ENCODE measurements at regions not wholly inside any gene's neighbourhood (a gene's known extent, or its start where the extent isn't known, plus 50 kb on each side); places are given as distances from the start of the nearest gene placed in this dataset.

DNA sequence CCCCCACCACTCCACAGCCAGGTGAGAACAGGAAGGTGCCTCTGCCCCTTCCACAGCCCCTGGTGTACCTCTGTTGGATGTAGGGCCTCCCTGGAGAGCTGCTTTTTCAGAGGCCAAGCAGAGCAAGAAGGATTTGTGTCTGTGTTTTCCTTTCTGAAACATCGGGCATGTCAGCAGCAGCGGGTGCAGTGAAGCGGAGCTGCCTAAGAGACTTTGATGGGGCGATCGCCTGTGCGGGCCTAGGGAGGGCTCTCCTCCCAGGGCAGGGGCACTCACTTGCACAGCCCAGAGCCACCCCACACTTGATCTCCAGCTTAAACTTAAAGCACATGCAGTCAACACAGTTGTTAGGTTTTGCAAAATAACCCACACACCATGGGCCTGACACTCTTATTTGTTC, 324.7 kb downstream of the ACTR3B start:
- no peak overlapping the region for H3K27ac ChIP-seq (ENCODE audit: low read length)
- H3K9me3 ChIP-seq (ENCODE audit: control insufficient read depth, insufficient read depth, low read depth, low read length): no peaks in the 10 kb centered on the region
- BruUV-seq (replicated peaks): no TSS peak
- CTCF ChIA-PET: no interaction called here
- TF ChIP-seq TCF7L2 (IDR thresholded peaks at IDR 0.05; ENCODE audit: low read depth, low read length) (no peak), POLR2AphosphoS5 (IDR thresholded peaks at IDR 0.05; ENCODE audit: low read depth, low read length) (no peak), SIN3A (IDR thresholded peaks at IDR 0.05; ENCODE audit: borderline replicate concordance, insufficient read depth, low read depth, low read length) (no peak)
- TF ChIP-seq, protein P1, sequence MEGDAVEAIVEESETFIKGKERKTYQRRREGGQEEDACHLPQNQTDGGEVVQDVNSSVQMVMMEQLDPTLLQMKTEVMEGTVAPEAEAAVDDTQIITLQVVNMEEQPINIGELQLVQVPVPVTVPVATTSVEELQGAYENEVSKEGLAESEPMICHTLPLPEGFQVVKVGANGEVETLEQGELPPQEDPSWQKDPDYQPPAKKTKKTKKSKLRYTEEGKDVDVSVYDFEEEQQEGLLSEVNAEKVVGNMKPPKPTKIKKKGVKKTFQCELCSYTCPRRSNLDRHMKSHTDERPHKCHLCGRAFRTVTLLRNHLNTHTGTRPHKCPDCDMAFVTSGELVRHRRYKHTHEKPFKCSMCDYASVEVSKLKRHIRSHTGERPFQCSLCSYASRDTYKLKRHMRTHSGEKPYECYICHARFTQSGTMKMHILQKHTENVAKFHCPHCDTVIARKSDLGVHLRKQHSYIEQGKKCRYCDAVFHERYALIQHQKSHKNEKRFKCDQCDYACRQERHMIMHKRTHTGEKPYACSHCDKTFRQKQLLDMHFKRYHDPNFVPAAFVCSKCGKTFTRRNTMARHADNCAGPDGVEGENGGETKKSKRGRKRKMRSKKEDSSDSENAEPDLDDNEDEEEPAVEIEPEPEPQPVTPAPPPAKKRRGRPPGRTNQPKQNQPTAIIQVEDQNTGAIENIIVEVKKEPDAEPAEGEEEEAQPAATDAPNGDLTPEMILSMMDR (IDR thresholded peaks at IDR 0.05): no peak
- TF ChIP-seq, protein P2, sequence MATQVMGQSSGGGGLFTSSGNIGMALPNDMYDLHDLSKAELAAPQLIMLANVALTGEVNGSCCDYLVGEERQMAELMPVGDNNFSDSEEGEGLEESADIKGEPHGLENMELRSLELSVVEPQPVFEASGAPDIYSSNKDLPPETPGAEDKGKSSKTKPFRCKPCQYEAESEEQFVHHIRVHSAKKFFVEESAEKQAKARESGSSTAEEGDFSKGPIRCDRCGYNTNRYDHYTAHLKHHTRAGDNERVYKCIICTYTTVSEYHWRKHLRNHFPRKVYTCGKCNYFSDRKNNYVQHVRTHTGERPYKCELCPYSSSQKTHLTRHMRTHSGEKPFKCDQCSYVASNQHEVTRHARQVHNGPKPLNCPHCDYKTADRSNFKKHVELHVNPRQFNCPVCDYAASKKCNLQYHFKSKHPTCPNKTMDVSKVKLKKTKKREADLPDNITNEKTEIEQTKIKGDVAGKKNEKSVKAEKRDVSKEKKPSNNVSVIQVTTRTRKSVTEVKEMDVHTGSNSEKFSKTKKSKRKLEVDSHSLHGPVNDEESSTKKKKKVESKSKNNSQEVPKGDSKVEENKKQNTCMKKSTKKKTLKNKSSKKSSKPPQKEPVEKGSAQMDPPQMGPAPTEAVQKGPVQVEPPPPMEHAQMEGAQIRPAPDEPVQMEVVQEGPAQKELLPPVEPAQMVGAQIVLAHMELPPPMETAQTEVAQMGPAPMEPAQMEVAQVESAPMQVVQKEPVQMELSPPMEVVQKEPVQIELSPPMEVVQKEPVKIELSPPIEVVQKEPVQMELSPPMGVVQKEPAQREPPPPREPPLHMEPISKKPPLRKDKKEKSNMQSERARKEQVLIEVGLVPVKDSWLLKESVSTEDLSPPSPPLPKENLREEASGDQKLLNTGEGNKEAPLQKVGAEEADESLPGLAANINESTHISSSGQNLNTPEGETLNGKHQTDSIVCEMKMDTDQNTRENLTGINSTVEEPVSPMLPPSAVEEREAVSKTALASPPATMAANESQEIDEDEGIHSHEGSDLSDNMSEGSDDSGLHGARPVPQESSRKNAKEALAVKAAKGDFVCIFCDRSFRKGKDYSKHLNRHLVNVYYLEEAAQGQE (IDR thresholded peaks at IDR 0.05; ENCODE audit: insufficient read depth in 1 of 2, low read depth in 2 of 2, low read length in 1 of 2): no peak
- DNase-seq (ENCODE audit: low read depth, low spot score) (no peak), ATAC-seq (no peak)
- in situ Hi-C loops (cut with HindIII; ENCODE audit: low pct_unique_long_range_greater_than_20kb, low sequenced_read_pairs): no loop called here
- no peaks in the 10 kb centered on the region for H3K36me3 ChIP-seq (ENCODE audit: control insufficient read depth, insufficient read depth, low read length)
- POLR2A ChIA-PET: no interaction called here
- no peaks in the 10 kb centered on the region for H3K4me1 ChIP-seq (ENCODE audit: control insufficient read depth, insufficient read depth, low read length)
- intact Hi-C loops (cut with micrococcal nuclease; ENCODE audit: unreplicated experiment): no loop called here
- H3K4me3 ChIP-seq (ENCODE audit: low read depth in 2 of 2, low read length in 2 of 2): no peak overlapping the region
- H3K27me3 ChIP-seq (ENCODE audit: control insufficient read depth, insufficient read depth, low read length): no peaks in the 10 kb centered on the region

DNA sequence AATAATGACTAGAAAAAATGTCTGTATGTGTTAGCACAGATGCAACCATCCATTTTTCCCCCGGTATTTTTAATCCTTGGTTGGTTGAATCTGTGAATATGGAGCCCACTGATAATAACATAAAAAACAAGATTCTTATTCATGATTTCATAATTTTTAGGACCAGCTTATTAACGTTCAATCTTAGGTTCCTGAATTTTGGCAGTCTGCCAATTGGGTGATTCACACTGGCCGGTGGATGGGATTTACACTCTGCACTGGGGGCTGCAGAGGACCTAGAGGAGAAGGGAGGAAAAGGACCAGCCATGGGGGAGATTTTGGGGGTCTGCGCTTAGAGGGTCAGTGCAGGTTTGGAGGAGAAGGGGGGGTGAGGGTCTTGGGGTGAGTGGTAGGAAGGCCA, 327.9 kb downstream of the ACTR3B start:
- TF ChIP-seq SIN3A (IDR thresholded peaks at IDR 0.05; ENCODE audit: borderline replicate concordance, insufficient read depth, low read depth, low read length) (no peak), POLR2AphosphoS5 (IDR thresholded peaks at IDR 0.05; ENCODE audit: low read depth, low read length) (no peak), TCF7L2 (IDR thresholded peaks at IDR 0.05; ENCODE audit: low read depth, low read length) (no peak)
- TF ChIP-seq, protein P2 (IDR thresholded peaks at IDR 0.05; ENCODE audit: insufficient read depth in 1 of 2, low read depth in 2 of 2, low read length in 1 of 2): no peak
- TF ChIP-seq, protein P1 (IDR thresholded peaks at IDR 0.05): no peak
- no peaks in the 10 kb centered on the region for H3K9me3 ChIP-seq (ENCODE audit: control insufficient read depth, insufficient read depth, low read depth, low read length)
- no peaks in the 10 kb centered on the region for H3K4me1 ChIP-seq (ENCODE audit: control insufficient read depth, insufficient read depth, low read length)
- POLR2A ChIA-PET: no interaction called here
- H3K27me3 ChIP-seq (ENCODE audit: control insufficient read depth, insufficient read depth, low read length): peaks cover 11% of the 10 kb centered on the region; the same call in 1 of the 2 replicates
- DNase-seq (ENCODE audit: low read depth, low spot score) (no peak), ATAC-seq (no peak)
- H3K36me3 ChIP-seq (ENCODE audit: control insufficient read depth, insufficient read depth, low read length): no peaks in the 10 kb centered on the region
- in situ Hi-C loops (cut with HindIII; ENCODE audit: low pct_unique_long_range_greater_than_20kb, low sequenced_read_pairs) (no loop called here), intact Hi-C loops (cut with micrococcal nuclease; ENCODE audit: unreplicated experiment) (no loop called here)
- no peak overlapping the region for H3K27ac ChIP-seq (ENCODE audit: low read length)
- no TSS peak for BruUV-seq (replicated peaks)
- CTCF ChIA-PET: no interaction called here
- H3K4me3 ChIP-seq (ENCODE audit: low read depth in 2 of 2, low read length in 2 of 2): no peak overlapping the region
